GM12878 (cell line): ENCODE measurements at regions not wholly inside any gene's neighbourhood (a gene's known extent, or its start where the extent isn't known, plus 50 kb on each side); places are given as distances from the start of the nearest gene placed in this dataset.

Experiments used
- ATAC-seq: fragments of 200-7000 bp; cut with Tn5 transposase; 3 replicates; pipeline ENCODE4 v1.9.1; 2020; ENCODE audit warnings: mild to moderate bottlenecking, moderate library complexity
- BruUV-seq: library from RNA; stranded (reverse); fragments of 400-500 nt; replicated peaks from 2 replicates; lab custom pipeline; 2021; lab: Mats Ljungman, UMichigan
- CTCF ChIA-PET: fragments of 300-600 bp; sonication (Branson Sonifier 250); formaldehyde crosslinking; extraction: SDS; loops from one replicate; lab custom pipeline; 2021; ENCODE audit warnings: inconsistent platforms; lab: Yijun Ruan, JAX
- POLR2A ChIA-PET: fragments of 350-600 bp; formaldehyde crosslinking; extraction: SDS; loops from one replicate; lab custom pipeline; 2021; ENCODE audit warnings: inconsistent platforms; lab: Charles Lee
- RAD21 ChIA-PET: fragments of 300-600 bp; sonication (Branson Sonifier 250); formaldehyde crosslinking; loops from one replicate; lab custom pipeline; 2023; ENCODE audit warnings: antibody characterized with exemption; ENCODE audit not compliant: unreplicated experiment; lab: Charles Lee
- SMC1A ChIA-PET: fragments of 300-600 bp; sonication (Branson Sonifier 250); formaldehyde crosslinking; loops from one replicate; lab custom pipeline; 2023; ENCODE audit not compliant: unreplicated experiment, uncharacterized antibody; lab: Charles Lee
- DNase-seq: peaks from one replicate; pipeline ENCODE4 v3.0.0-alpha.2; 2011; ENCODE audit warnings: low read depth, low spot score
- FAIRE-seq: peaks from 3 replicates; lab custom pipeline; 2011; peaks lifted over from hg19 to GRCh38; lab: Jason Lieb, UNC
- H2AFZ ChIP-seq: 2 replicates; pipeline ENCODE4 v1.6.0; 2011; ENCODE audit warnings: low read depth, low read length, control low read depth; ENCODE audit not compliant: control insufficient read depth
- H3K27ac ChIP-seq: 2 replicates; pipeline ENCODE4 v1.5.1; 2011; ENCODE audit warnings: control low read depth; ENCODE audit not compliant: control insufficient read depth, insufficient read depth
- H3K27me3 ChIP-seq, 2 experiments: replicated peaks in 1 of 2; 2 replicates each; pipeline versions ENCODE4 v1.6.0 to v1.6.1; 2011; ENCODE audit warnings: low read length in 1 of 2; ENCODE audit not compliant: control insufficient read depth in 2 of 2, insufficient read depth in 2 of 2
- H3K36me3 ChIP-seq, 2 experiments: 2 replicates each; pipeline ENCODE4 v1.5.1; 2011; ENCODE audit warnings: low read length in 1 of 2; ENCODE audit not compliant: control insufficient read depth in 2 of 2, insufficient read depth in 2 of 2
- H3K4me1 ChIP-seq: 2 replicates; pipeline ENCODE4 v1.6.1; 2011; ENCODE audit warnings: mild to moderate bottlenecking, low read length, moderate library complexity, mixed read lengths; ENCODE audit not compliant: control insufficient read depth, insufficient read depth
- H3K4me2 ChIP-seq: 2 replicates; pipeline ENCODE4 v1.6.0; 2011; ENCODE audit warnings: control low read depth; ENCODE audit not compliant: control insufficient read depth, insufficient read depth
- H3K4me3 ChIP-seq: fragments of 200-600 bp; sonication (generic); 2 replicates; pipeline ENCODE4 v1.5.1; 2016
- H3K79me2 ChIP-seq: 2 replicates; pipeline ENCODE4 v1.6.0; 2011; ENCODE audit warnings: low read length; ENCODE audit not compliant: control insufficient read depth, insufficient read depth
- H3K9ac ChIP-seq: 2 replicates; pipeline ENCODE4 v1.8.0; 2011; ENCODE audit warnings: low read length, control low read depth, mixed read lengths; ENCODE audit not compliant: control insufficient read depth, insufficient read depth
- H3K9me3 ChIP-seq: replicated peaks from 3 replicates; pipeline ENCODE4 v1.5.1; 2011; ENCODE audit warnings: mild to moderate bottlenecking, low read length; ENCODE audit not compliant: control insufficient read depth, insufficient read depth
- H4K20me1 ChIP-seq: 2 replicates; pipeline ENCODE4 v1.6.0; 2011; ENCODE audit not compliant: control insufficient read depth, insufficient read depth
- BRCA1 ChIP-seq: IDR thresholded peaks from 2 replicates; pipeline ENCODE4 v1.6.1; 2011; ENCODE audit warnings: low read depth, low read length, improper control_type of control experiment
- CBFB ChIP-seq: IDR thresholded peaks from 2 replicates; pipeline ENCODE4 v1.6.1; 2016; ENCODE audit warnings: antibody characterized with exemption, low read depth
- EP300 ChIP-seq, 2 experiments: fragments of 150-350 bp in 1 of 2; IDR thresholded peaks; 2 replicates each; pipeline ENCODE4 v1.6.1; 2011 to 2012; ENCODE audit warnings: low read depth in 2 of 2, low read length in 2 of 2, borderline replicate concordance in 1 of 2, improper control_type of control experiment in 1 of 2, inconsistent platforms in 1 of 2; ENCODE audit not compliant: control insufficient read depth in 1 of 2
- MEF2A ChIP-seq: IDR thresholded peaks from 2 replicates; pipeline ENCODE4 v1.6.1; 2011; ENCODE audit warnings: low read depth, mild to moderate bottlenecking, low read length, moderate library complexity; ENCODE audit not compliant: insufficient read depth
- PAX8 ChIP-seq: fragments of 450-650 bp; IDR thresholded peaks from 2 replicates; pipeline ENCODE4 v1.6.1; 2017; ENCODE audit warnings: mild to moderate bottlenecking, moderate library complexity
- RFX5 ChIP-seq: IDR thresholded peaks from 2 replicates; pipeline ENCODE4 v1.6.1; 2011; ENCODE audit warnings: low read depth, low read length, improper control_type of control experiment
- SMAD5 ChIP-seq: IDR thresholded peaks from 2 replicates; pipeline ENCODE4 v1.6.1; 2016; ENCODE audit warnings: antibody characterized with exemption, low read depth
- SMC3 ChIP-seq: IDR thresholded peaks from 2 replicates; pipeline ENCODE4 v1.6.1; 2011; ENCODE audit warnings: low read length, improper control_type of control experiment, borderline replicate concordance
- TCF12 ChIP-seq: IDR thresholded peaks from 2 replicates; pipeline ENCODE4 v1.6.1; 2011; ENCODE audit warnings: low read depth, mild to moderate bottlenecking, low read length
- YY1 ChIP-seq: IDR thresholded peaks from 2 replicates; pipeline ENCODE4 v1.6.1; 2011; ENCODE audit warnings: low read depth, mild to moderate bottlenecking, low read length
- WGBS: methylation state at CpG from one replicate; pipeline ENCODE4 v1.1.6; 2016; ENCODE audit warnings: low lambda C conversion rate; ENCODE audit not compliant: insufficient replicate concordance, insufficient coverage; ENCODE audit errors: missing lambda C conversion rate; 5-methylcytosine and 5-hydroxymethylcytosine counted together
- in situ Hi-C: fragments of 300-500 bp; cut with MboI; formaldehyde crosslinking; loops from 9 replicates; pipeline ENCODE4 v1.14.3; 2018; ENCODE audit warnings: mixed read lengths
- intact Hi-C: fragments of 100-400 bp; cut with micrococcal nuclease; formaldehyde crosslinking; loops from one replicate; pipeline ENCODE4 v1.14.2; 2022; ENCODE audit not compliant: unreplicated experiment
- TF ChIP-seq, protein P1 (sequence below): fragments of 450-650 bp; conservative IDR thresholded peaks from 2 replicates; pipeline ENCODE4 v1.6.1; 2017; ENCODE audit warnings: mild to moderate bottlenecking, moderate library complexity
- TF ChIP-seq, protein P2 (sequence below): IDR thresholded peaks from 2 replicates; pipeline ENCODE4 v1.6.1; 2012; ENCODE audit warnings: low read depth, low read length, improper control_type of control experiment
- TF ChIP-seq, protein P3 (sequence below): fragments of 450-650 bp; IDR thresholded peaks from 2 replicates; pipeline ENCODE4 v1.6.1; 2017; ENCODE audit warnings: antibody characterized with exemption, mild to moderate bottlenecking, moderate library complexity
- TF ChIP-seq, protein P4 (sequence below): IDR thresholded peaks from 2 replicates; pipeline ENCODE4 v1.6.1; 2011; ENCODE audit warnings: borderline replicate concordance, low read depth, mild to moderate bottlenecking, moderate library complexity, low read length; ENCODE audit not compliant: insufficient read depth, poor library complexity, severe bottlenecking

DNA sequence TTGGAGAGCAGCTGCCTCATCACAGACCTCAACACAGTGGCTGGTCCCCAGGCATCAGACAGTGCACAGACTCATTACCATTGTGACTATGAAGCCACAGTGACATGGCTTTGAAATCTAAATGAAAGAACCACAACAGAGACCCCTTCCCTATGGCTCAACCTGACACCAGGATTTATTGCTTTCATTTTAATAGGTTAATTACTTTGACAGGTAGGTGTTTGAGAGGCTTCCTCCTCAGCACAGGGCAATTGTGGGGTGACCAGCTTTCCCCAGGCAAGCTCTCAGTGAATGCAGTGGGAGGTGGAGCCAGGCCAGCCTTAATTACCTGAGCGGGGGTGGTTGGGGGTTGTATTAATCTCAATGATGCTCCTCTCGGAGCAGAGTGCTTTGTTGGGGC lies 102.3 kb downstream of the CHST1 start (continued):
- TF ChIP-seq EP300 (IDR thresholded peaks at IDR 0.05; ENCODE audit: borderline replicate concordance in 1 of 2, control insufficient read depth in 1 of 2, low read depth in 2 of 2, low read length in 2 of 2): no peak
- TF ChIP-seq CBFB: no peak
- no peak for TF ChIP-seq SMAD5
- TF ChIP-seq, protein P1, sequence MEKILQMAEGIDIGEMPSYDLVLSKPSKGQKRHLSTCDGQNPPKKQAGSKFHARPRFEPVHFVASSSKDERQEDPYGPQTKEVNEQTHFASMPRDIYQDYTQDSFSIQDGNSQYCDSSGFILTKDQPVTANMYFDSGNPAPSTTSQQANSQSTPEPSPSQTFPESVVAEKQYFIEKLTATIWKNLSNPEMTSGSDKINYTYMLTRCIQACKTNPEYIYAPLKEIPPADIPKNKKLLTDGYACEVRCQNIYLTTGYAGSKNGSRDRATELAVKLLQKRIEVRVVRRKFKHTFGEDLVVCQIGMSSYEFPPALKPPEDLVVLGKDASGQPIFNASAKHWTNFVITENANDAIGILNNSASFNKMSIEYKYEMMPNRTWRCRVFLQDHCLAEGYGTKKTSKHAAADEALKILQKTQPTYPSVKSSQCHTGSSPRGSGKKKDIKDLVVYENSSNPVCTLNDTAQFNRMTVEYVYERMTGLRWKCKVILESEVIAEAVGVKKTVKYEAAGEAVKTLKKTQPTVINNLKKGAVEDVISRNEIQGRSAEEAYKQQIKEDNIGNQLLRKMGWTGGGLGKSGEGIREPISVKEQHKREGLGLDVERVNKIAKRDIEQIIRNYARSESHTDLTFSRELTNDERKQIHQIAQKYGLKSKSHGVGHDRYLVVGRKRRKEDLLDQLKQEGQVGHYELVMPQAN: no peak
- no peak for TF ChIP-seq YY1
- TF ChIP-seq, all 136 proteins: peak for 0

DNA sequence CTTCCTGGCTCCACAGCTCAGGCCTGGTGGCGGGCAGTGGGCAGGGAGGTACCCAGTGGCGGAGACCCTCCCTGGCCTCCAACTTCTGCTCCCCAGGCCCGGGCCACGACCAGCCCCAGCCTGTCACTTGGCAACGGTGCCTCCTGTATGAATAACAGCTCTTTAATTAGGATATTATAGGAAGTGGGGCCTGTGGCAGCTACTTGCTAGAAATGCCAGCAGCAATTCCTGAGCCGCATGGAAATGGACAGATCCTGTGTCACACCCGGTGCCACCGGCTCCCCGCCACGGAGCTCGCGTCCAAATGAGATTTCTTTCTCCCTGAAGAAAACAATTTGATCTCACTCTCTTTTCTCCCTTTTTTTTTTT lies 104.5 kb downstream of the CHST1 start:
- 55% methylated on average over 12 of the region's 12 CpGs for WGBS
- intact Hi-C loops: no loop called here
- ChIA-PET CTCF (no interaction called here), POLR2A (no interaction called here), RAD21 (no interaction called here), SMC1A (no interaction called here)
- FAIRE-seq: no peak
- no peak for ATAC-seq
- H2AFZ ChIP-seq: no peak overlapping the region
- no peak overlapping the region for H3K27ac ChIP-seq
- no peak overlapping the region for H3K4me3 ChIP-seq
- DNase-seq: no peak
- H3K79me2 ChIP-seq: no peaks in the 10 kb centered on the region
- no peaks in the 10 kb centered on the region for H4K20me1 ChIP-seq
- H3K4me1 ChIP-seq: no peaks in the 10 kb centered on the region
- BruUV-seq: no TSS peak
- no peaks in the 10 kb centered on the region for H3K36me3 ChIP-seq
- H3K27me3 ChIP-seq: peaks cover 3 to 4% of the 10 kb centered on the region in 2 experiments; a peak in 3 of 4 replicates
- in situ Hi-C loops: no loop called here
- H3K9ac ChIP-seq: no peak overlapping the region
- no peak overlapping the region for H3K4me2 ChIP-seq
- no peaks in the 10 kb centered on the region; the same call in 2 of the 3 replicates for H3K9me3 ChIP-seq
- TF ChIP-seq, protein P2, sequence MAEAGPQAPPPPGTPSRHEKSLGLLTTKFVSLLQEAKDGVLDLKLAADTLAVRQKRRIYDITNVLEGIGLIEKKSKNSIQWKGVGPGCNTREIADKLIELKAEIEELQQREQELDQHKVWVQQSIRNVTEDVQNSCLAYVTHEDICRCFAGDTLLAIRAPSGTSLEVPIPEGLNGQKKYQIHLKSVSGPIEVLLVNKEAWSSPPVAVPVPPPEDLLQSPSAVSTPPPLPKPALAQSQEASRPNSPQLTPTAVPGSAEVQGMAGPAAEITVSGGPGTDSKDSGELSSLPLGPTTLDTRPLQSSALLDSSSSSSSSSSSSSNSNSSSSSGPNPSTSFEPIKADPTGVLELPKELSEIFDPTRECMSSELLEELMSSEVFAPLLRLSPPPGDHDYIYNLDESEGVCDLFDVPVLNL: no peak
- no peak for TF ChIP-seq SMC3
- TF ChIP-seq MEF2A: no peak
- TF ChIP-seq RFX5: no peak
- no peak for TF ChIP-seq BRCA1
- no peak for TF ChIP-seq TCF12
- no peak for TF ChIP-seq PAX8
- TF ChIP-seq, protein P3, sequence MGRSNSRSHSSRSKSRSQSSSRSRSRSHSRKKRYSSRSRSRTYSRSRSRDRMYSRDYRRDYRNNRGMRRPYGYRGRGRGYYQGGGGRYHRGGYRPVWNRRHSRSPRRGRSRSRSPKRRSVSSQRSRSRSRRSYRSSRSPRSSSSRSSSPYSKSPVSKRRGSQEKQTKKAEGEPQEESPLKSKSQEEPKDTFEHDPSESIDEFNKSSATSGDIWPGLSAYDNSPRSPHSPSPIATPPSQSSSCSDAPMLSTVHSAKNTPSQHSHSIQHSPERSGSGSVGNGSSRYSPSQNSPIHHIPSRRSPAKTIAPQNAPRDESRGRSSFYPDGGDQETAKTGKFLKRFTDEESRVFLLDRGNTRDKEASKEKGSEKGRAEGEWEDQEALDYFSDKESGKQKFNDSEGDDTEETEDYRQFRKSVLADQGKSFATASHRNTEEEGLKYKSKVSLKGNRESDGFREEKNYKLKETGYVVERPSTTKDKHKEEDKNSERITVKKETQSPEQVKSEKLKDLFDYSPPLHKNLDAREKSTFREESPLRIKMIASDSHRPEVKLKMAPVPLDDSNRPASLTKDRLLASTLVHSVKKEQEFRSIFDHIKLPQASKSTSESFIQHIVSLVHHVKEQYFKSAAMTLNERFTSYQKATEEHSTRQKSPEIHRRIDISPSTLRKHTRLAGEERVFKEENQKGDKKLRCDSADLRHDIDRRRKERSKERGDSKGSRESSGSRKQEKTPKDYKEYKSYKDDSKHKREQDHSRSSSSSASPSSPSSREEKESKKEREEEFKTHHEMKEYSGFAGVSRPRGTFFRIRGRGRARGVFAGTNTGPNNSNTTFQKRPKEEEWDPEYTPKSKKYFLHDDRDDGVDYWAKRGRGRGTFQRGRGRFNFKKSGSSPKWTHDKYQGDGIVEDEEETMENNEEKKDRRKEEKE: no peak
- no peak for TF ChIP-seq YY1
- TF ChIP-seq, protein P4, sequence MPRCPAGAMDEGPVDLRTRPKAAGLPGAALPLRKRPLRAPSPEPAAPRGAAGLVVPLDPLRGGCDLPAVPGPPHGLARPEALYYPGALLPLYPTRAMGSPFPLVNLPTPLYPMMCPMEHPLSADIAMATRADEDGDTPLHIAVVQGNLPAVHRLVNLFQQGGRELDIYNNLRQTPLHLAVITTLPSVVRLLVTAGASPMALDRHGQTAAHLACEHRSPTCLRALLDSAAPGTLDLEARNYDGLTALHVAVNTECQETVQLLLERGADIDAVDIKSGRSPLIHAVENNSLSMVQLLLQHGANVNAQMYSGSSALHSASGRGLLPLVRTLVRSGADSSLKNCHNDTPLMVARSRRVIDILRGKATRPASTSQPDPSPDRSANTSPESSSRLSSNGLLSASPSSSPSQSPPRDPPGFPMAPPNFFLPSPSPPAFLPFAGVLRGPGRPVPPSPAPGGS: no peak
- TF ChIP-seq, protein P1: no peak
